Mucosa of rectum (tissue), 2 donors: ENCODE measurements at regions not wholly inside any gene's neighbourhood (a gene's known extent, or its start where the extent isn't known, plus 50 kb on each side); places are given as distances from the start of the nearest gene placed in this dataset.
"Not testable (repeated sequence)": the region's sequence is repeated elsewhere in the genome, so short reads cannot be mapped to it uniquely, and the experiment has no call there.

Experiments
- H3K27ac ChIP-seq, 2 donors: one replicate each; pipeline ENCODE4 v1.7.0; 2013; ENCODE audit warnings: inconsistent platforms in 2 of 2, low read depth in 2 of 2, low read length in 2 of 2
- H3K27me3 ChIP-seq, 2 donors: one replicate each; pipeline ENCODE4 v1.7.0; 2013; ENCODE audit warnings: low read length in 2 of 2; ENCODE audit not compliant: control insufficient read depth in 2 of 2, insufficient read depth in 2 of 2
- H3K36me3 ChIP-seq, 2 donors: one replicate each; pipeline ENCODE4 v1.7.0; 2013; ENCODE audit warnings: low read length in 2 of 2; ENCODE audit not compliant: control insufficient read depth in 2 of 2, insufficient read depth in 2 of 2
- H3K4me1 ChIP-seq, 2 donors: one replicate each; pipeline ENCODE4 v1.7.0; 2013; ENCODE audit warnings: low read length in 2 of 2, mild to moderate bottlenecking in 1 of 2; ENCODE audit not compliant: control insufficient read depth in 2 of 2, insufficient read depth in 2 of 2
- H3K4me3 ChIP-seq, 2 donors: one replicate each; pipeline ENCODE4 v1.7.0; 2013; ENCODE audit warnings: low read length in 2 of 2
- H3K9ac ChIP-seq, 2 donors: one replicate each; pipeline ENCODE4 v1.7.0; 2013; ENCODE audit warnings: low read length in 2 of 2, low read depth in 1 of 2, mild to moderate bottlenecking in 1 of 2
- H3K9me3 ChIP-seq, 2 donors: one replicate each; pipeline ENCODE4 v1.7.0; 2013; ENCODE audit warnings: low read length in 2 of 2; ENCODE audit not compliant: control insufficient read depth in 2 of 2
- donor health status: healthy.
- donor health status: Normal muscosa, but diverticular disease.

- not testable (repeated sequence) for H3K36me3 ChIP-seq, H3K27me3 ChIP-seq, H3K9me3 ChIP-seq, H3K4me3 ChIP-seq, H3K27ac ChIP-seq, H3K9ac ChIP-seq, H3K4me1 ChIP-seq
These were observed 222.9 kb upstream of the ELL2 start for GRCh38 chr5:96184510-96184909.

GRCh38 chr5:96180684-96181435 lies 219.2 kb upstream of the ELL2 start:
- Histone ChIP-seq H3K9ac (no peak overlapping the region), H3K27me3 (no peaks in the 10 kb centered on the region), H3K36me3 (no peaks in the 10 kb centered on the region), H3K27ac (no peak overlapping the region), H3K9me3 (no peaks in the 10 kb centered on the region), H3K4me3 (no peak overlapping the region), H3K4me1 (peaks cover 0 to 6% of the 10 kb centered on the region in 2 donors)

- Histone ChIP-seq H3K27ac (no peak overlapping the region), H3K9me3 (no peaks in the 10 kb centered on the region), H3K36me3 (no peaks in the 10 kb centered on the region), H3K9ac (no peak overlapping the region), H3K27me3 (no peaks in the 10 kb centered on the region), H3K4me3 (peak overlapping the region in 1 of 2 donors; percentile 23), H3K4me1 (peaks cover 0 to 6% of the 10 kb centered on the region in 2 donors)
These were observed 215.7 kb upstream of the ELL2 start for GRCh38 chr5:96177303-96177869.

- Histone ChIP-seq H3K36me3 (no peaks in the 10 kb centered on the region), H3K4me3 (no peak overlapping the region), H3K4me1 (peaks cover 0 to 6% of the 10 kb centered on the region in 2 donors), H3K9me3 (no peaks in the 10 kb centered on the region), H3K9ac (no peak overlapping the region), H3K27ac (no peak overlapping the region), H3K27me3 (no peaks in the 10 kb centered on the region)
These were observed 214.4 kb upstream of the ELL2 start for GRCh38 chr5:96176022-96176421.

- Histone ChIP-seq H3K4me1 (peaks cover 0 to 6% of the 10 kb centered on the region in 2 donors), H3K4me3 (no peak overlapping the region), H3K9ac (no peak overlapping the region), H3K27ac (no peak overlapping the region), H3K36me3 (no peaks in the 10 kb centered on the region), H3K27me3 (no peaks in the 10 kb centered on the region), H3K9me3 (no peaks in the 10 kb centered on the region)
These were observed 213.4 kb upstream of the ELL2 start for GRCh38 chr5:96175090-96175489.

GRCh38 chr5:96173366-96173765 lies 211.7 kb upstream of the ELL2 start:
- Histone ChIP-seq H3K9ac (no peak overlapping the region), H3K9me3 (no peaks in the 10 kb centered on the region), H3K36me3 (no peaks in the 10 kb centered on the region), H3K27ac (no peak overlapping the region), H3K4me3 (no peak overlapping the region), H3K27me3 (no peaks in the 10 kb centered on the region), H3K4me1 (peaks cover 0 to 6% of the 10 kb centered on the region in 2 donors)

- H3K4me1 ChIP-seq, result peaks cover 0 to 4% of the 10 kb centered on the region in 2 donors
- no peaks in the 10 kb centered on the region for H3K9me3 ChIP-seq
- no peak overlapping the region for H3K4me3 ChIP-seq
- H3K27me3 ChIP-seq, result no peaks in the 10 kb centered on the region
- H3K27ac ChIP-seq, result no peak overlapping the region
- no peak overlapping the region for H3K9ac ChIP-seq
- H3K36me3 ChIP-seq, result no peaks in the 10 kb centered on the region
These were observed 210.8 kb upstream of the ELL2 start for GRCh38 chr5:96172436-96172835.

GRCh38 chr5:96171973-96172372 lies 210.3 kb upstream of the ELL2 start:
- not testable (repeated sequence) for H3K36me3 ChIP-seq, H3K9ac ChIP-seq, H3K27ac ChIP-seq, H3K9me3 ChIP-seq, H3K27me3 ChIP-seq, H3K4me1 ChIP-seq, H3K4me3 ChIP-seq

- not testable (repeated sequence) for H3K36me3 ChIP-seq, H3K9me3 ChIP-seq, H3K4me3 ChIP-seq, H3K27ac ChIP-seq, H3K4me1 ChIP-seq, H3K9ac ChIP-seq, H3K27me3 ChIP-seq
These were observed 209.0 kb upstream of the ELL2 start for GRCh38 chr5:96170481-96171125.

- not testable (repeated sequence) for H3K4me3 ChIP-seq, H3K36me3 ChIP-seq, H3K9ac ChIP-seq, H3K27me3 ChIP-seq, H3K27ac ChIP-seq, H3K4me1 ChIP-seq, H3K9me3 ChIP-seq
These were observed 207.2 kb upstream of the ELL2 start for GRCh38 chr5:96168833-96169232.
